Panc1 (cell line): ENCODE measurements at regions not wholly inside any gene's neighbourhood (a gene's known extent, or its start where the extent isn't known, plus 50 kb on each side); places are given as distances from the start of the nearest gene placed in this dataset.
"Not testable (repeated sequence)": the region's sequence is repeated elsewhere in the genome, so short reads cannot be mapped to it uniquely, and the experiment has no call there.

Experiments used
- ATAC-seq: fragments of 200-7000 bp; cut with Tn5 transposase; 2 replicates; pipeline ENCODE4 v1.9.1; 2020; ENCODE audit warnings: mild to moderate bottlenecking, moderate library complexity
- BruUV-seq: library from RNA; stranded (reverse); fragments of 400-500 nt; replicated peaks from 2 replicates; lab custom pipeline; 2021; lab: Mats Ljungman, UMichigan
- CTCF ChIA-PET: fragments of 300-600 bp; sonication (Branson Sonifier 250); formaldehyde crosslinking; loops from one replicate; lab custom pipeline; 2022; ENCODE audit warnings: antibody characterized with exemption; lab: Charles Lee
- POLR2A ChIA-PET: fragments of 300-600 bp; sonication (Branson Sonifier 250); formaldehyde crosslinking; loops from one replicate; lab custom pipeline; 2022; ENCODE audit warnings: antibody characterized with exemption; lab: Charles Lee
- DNase-seq: peaks from one replicate; pipeline ENCODE4 v3.0.0-alpha.2; 2010; ENCODE audit warnings: low read depth, low spot score
- H3K27ac ChIP-seq: 2 replicates; pipeline ENCODE4 v1.5.1; 2011; ENCODE audit warnings: mild to moderate bottlenecking, low read length, inconsistent platforms
- H3K27me3 ChIP-seq: fragments of 200-500 bp; sonication (Bioruptor generic); 2 replicates; pipeline ENCODE4 v1.6.0; 2014; ENCODE audit warnings: low read length, inconsistent platforms; ENCODE audit not compliant: control insufficient read depth, insufficient read depth
- H3K36me3 ChIP-seq: fragments of 200-500 bp; sonication (Bioruptor generic); 2 replicates; pipeline ENCODE4 v1.5.1; 2014; ENCODE audit warnings: inconsistent platforms, mild to moderate bottlenecking, low read length, moderate library complexity; ENCODE audit not compliant: control insufficient read depth, insufficient read depth
- H3K4me1 ChIP-seq: 2 replicates; pipeline ENCODE4 v1.5.1; 2011; ENCODE audit warnings: inconsistent platforms, mild to moderate bottlenecking, low read length, moderate library complexity; ENCODE audit not compliant: control insufficient read depth, insufficient read depth
- H3K4me3 ChIP-seq, 2 experiments: 2 replicates each; pipeline ENCODE4 v1.5.1; 2011 to 2012; ENCODE audit warnings: low read depth in 2 of 2, low read length in 2 of 2, mild to moderate bottlenecking in 2 of 2, inconsistent platforms in 1 of 2, moderate library complexity in 1 of 2
- H3K9me3 ChIP-seq: fragments of 200-500 bp; sonication (Bioruptor generic); 2 replicates; pipeline ENCODE4 v1.5.1; 2014; ENCODE audit warnings: low read depth, mild to moderate bottlenecking, inconsistent platforms, low read length, moderate library complexity; ENCODE audit not compliant: control insufficient read depth, insufficient read depth
- POLR2AphosphoS5 ChIP-seq: IDR thresholded peaks from 2 replicates; pipeline ENCODE4 v1.6.1; 2012; ENCODE audit warnings: mild to moderate bottlenecking, low read depth, low read length, moderate library complexity
- SIN3A ChIP-seq: IDR thresholded peaks from 2 replicates; pipeline ENCODE4 v1.6.1; 2012; ENCODE audit warnings: low read depth, mild to moderate bottlenecking, low read length, moderate library complexity, borderline replicate concordance; ENCODE audit not compliant: insufficient read depth
- TCF7L2 ChIP-seq: IDR thresholded peaks from 2 replicates; pipeline ENCODE4 v1.6.1; 2011; ENCODE audit warnings: mild to moderate bottlenecking, low read depth, low read length, inconsistent platforms
- in situ Hi-C: cut with HindIII; loops from 2 replicates; pipeline ENCODE4 v1.10.0; 2016; ENCODE audit warnings: low sequenced_read_pairs, low pct_unique_long_range_greater_than_20kb
- intact Hi-C: fragments of 100-400 bp; cut with micrococcal nuclease; formaldehyde crosslinking; loops from one replicate; pipeline ENCODE4 v1.10.0; 2022; ENCODE audit not compliant: unreplicated experiment
- TF ChIP-seq, protein P1 (sequence below): fragments of 450-650 bp; IDR thresholded peaks from 2 replicates; pipeline ENCODE4 v1.5.1; 2017; ENCODE audit warnings: mild to moderate bottlenecking
- TF ChIP-seq, protein P2 (sequence below), 2 experiments: IDR thresholded peaks; 2 replicates each; pipeline ENCODE4 v1.6.1; 2011 to 2012; ENCODE audit warnings: low read depth in 2 of 2, control low read depth in 1 of 2, low read length in 1 of 2, mild to moderate bottlenecking in 1 of 2, moderate library complexity in 1 of 2; ENCODE audit not compliant: insufficient read depth in 1 of 2

- Histone ChIP-seq H3K4me1 (no peaks in the 10 kb centered on the region), H3K4me3 (no peak overlapping the region), H3K9me3 (no peaks in the 10 kb centered on the region), H3K27ac (no peak overlapping the region), H3K36me3 (no peaks in the 10 kb centered on the region), H3K27me3 (no peaks in the 10 kb centered on the region)
- no peak for TF ChIP-seq TCF7L2
- no peak for TF ChIP-seq SIN3A
- TF ChIP-seq, protein P1, sequence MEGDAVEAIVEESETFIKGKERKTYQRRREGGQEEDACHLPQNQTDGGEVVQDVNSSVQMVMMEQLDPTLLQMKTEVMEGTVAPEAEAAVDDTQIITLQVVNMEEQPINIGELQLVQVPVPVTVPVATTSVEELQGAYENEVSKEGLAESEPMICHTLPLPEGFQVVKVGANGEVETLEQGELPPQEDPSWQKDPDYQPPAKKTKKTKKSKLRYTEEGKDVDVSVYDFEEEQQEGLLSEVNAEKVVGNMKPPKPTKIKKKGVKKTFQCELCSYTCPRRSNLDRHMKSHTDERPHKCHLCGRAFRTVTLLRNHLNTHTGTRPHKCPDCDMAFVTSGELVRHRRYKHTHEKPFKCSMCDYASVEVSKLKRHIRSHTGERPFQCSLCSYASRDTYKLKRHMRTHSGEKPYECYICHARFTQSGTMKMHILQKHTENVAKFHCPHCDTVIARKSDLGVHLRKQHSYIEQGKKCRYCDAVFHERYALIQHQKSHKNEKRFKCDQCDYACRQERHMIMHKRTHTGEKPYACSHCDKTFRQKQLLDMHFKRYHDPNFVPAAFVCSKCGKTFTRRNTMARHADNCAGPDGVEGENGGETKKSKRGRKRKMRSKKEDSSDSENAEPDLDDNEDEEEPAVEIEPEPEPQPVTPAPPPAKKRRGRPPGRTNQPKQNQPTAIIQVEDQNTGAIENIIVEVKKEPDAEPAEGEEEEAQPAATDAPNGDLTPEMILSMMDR, result no peak
- TF ChIP-seq, protein P2, sequence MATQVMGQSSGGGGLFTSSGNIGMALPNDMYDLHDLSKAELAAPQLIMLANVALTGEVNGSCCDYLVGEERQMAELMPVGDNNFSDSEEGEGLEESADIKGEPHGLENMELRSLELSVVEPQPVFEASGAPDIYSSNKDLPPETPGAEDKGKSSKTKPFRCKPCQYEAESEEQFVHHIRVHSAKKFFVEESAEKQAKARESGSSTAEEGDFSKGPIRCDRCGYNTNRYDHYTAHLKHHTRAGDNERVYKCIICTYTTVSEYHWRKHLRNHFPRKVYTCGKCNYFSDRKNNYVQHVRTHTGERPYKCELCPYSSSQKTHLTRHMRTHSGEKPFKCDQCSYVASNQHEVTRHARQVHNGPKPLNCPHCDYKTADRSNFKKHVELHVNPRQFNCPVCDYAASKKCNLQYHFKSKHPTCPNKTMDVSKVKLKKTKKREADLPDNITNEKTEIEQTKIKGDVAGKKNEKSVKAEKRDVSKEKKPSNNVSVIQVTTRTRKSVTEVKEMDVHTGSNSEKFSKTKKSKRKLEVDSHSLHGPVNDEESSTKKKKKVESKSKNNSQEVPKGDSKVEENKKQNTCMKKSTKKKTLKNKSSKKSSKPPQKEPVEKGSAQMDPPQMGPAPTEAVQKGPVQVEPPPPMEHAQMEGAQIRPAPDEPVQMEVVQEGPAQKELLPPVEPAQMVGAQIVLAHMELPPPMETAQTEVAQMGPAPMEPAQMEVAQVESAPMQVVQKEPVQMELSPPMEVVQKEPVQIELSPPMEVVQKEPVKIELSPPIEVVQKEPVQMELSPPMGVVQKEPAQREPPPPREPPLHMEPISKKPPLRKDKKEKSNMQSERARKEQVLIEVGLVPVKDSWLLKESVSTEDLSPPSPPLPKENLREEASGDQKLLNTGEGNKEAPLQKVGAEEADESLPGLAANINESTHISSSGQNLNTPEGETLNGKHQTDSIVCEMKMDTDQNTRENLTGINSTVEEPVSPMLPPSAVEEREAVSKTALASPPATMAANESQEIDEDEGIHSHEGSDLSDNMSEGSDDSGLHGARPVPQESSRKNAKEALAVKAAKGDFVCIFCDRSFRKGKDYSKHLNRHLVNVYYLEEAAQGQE (IDR thresholded peaks at IDR 0.05; ENCODE audit: insufficient read depth in 1 of 2, low read depth in 2 of 2, low read length in 1 of 2), result no peak
- no peak for TF ChIP-seq POLR2AphosphoS5
- ATAC-seq (no peak), DNase-seq (no peak)
- ChIA-PET POLR2A (no interaction called here), CTCF (no interaction called here)
- intact Hi-C loops, result no loop called here
- no TSS peak for BruUV-seq
- in situ Hi-C loops, result no loop called here
These were observed 639.5 kb downstream of the ANKRD7 start for GRCh38 chr7:118863966-118864365.

GRCh38 chr7:118867860-118868259 is 643.4 kb downstream of the ANKRD7 start:
- no TSS peak for BruUV-seq
- H3K27me3 ChIP-seq, result no peaks in the 10 kb centered on the region
- ATAC-seq (no peak), DNase-seq (no peak)
- TF ChIP-seq SIN3A, result no peak
- TF ChIP-seq, protein P2 (IDR thresholded peaks at IDR 0.05; ENCODE audit: insufficient read depth in 1 of 2, low read depth in 2 of 2, low read length in 1 of 2), result no peak
- no peak for TF ChIP-seq POLR2AphosphoS5
- TF ChIP-seq, protein P1, result no peak
- TF ChIP-seq TCF7L2, result no peak
- ChIA-PET POLR2A (no interaction called here), CTCF (no interaction called here)
- no peak overlapping the region for H3K4me3 ChIP-seq
- intact Hi-C loops (no loop called here), in situ Hi-C loops (no loop called here)
- no peaks in the 10 kb centered on the region for H3K36me3 ChIP-seq
- no peaks in the 10 kb centered on the region for H3K9me3 ChIP-seq
- no peaks in the 10 kb centered on the region for H3K4me1 ChIP-seq
- H3K27ac ChIP-seq, result no peak overlapping the region

DNA sequence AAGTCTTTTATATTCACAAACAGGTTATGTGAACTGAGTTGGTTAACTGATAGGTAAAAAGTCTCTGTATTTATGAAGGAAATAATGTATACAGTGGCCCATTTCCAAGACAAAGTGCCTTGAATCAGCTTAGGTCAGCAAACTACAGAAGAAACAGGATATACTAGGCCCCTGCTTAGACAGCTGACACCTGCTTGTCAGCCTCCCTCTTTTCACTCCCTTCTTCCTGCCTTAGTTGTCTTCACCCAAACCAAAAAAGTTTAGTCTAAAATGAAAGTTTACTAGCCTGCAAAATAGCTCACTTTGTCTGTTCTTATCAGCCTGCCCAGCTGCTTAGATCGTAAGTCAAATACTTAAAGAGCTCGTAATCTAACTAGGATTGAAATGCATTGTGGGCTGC is 644.6 kb downstream of the ANKRD7 start:
- in situ Hi-C loops, POLR2A ChIA-PET, H3K4me3 ChIP-seq, ATAC-seq, DNase-seq, H3K9me3 ChIP-seq, H3K4me1 ChIP-seq, BruUV-seq, H3K27me3 ChIP-seq, H3K36me3 ChIP-seq, CTCF ChIA-PET, intact Hi-C loops, H3K27ac ChIP-seq: not testable (repeated sequence)
